ENCODE measurements at regions not wholly inside any gene's neighbourhood (a gene's known extent, or its start where the extent isn't known, plus 50 kb on each side); places are given as distances from the start of the nearest gene placed in this dataset.
"Not testable (repeated sequence)": the region's sequence is repeated elsewhere in the genome, so short reads cannot be mapped to it uniquely, and the experiment has no call there.

DNA sequence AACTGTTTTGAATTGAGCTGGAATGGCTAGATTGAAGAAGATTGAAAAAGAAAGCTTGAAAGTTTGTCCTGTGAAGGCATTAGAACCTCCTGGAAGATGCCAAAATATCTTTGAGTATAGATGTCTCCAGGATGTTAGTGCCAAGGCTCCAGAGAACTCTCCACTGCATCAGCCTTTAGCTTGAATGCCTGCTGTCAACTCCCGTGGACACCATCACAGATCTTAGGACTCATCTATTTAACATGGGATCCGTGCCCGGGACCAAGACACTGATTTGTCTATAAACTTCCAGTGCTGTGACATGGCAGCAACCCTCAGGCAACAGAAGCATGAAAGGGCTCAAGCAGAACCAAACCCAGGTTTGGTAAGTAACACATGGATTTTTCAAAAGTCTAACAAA is 670.9 kb upstream of the ST8SIA4 start:
- H3K36me3 Mint-ChIP-seq: no peaks in the 10 kb centered on the region
- ChIA-PET POLR2A (interaction anchor here (0.7 kb wide), 1 partner anchor 1053 kb away, joined by 3 read pairs; no protein-coding TSS in a partner anchor), CTCF (interaction anchor here (0.6 kb wide), 1 partner anchor 9 kb away, joined by 3 read pairs; no protein-coding TSS in a partner anchor)
- intact Hi-C loops (cut with micrococcal nuclease): no loop called here
- no peak overlapping the region for H3K4me3 Mint-ChIP-seq
- no peaks in the 10 kb centered on the region for H3K4me1 Mint-ChIP-seq (ENCODE audit: low read depth)
- peaks cover 2% of the 10 kb centered on the region for H3K27me3 Mint-ChIP-seq
- peaks cover 2% of the 10 kb centered on the region for H3K9me3 Mint-ChIP-seq
- no peak overlapping the region for H3K27ac Mint-ChIP-seq
- no peak for DNase-seq

DNA sequence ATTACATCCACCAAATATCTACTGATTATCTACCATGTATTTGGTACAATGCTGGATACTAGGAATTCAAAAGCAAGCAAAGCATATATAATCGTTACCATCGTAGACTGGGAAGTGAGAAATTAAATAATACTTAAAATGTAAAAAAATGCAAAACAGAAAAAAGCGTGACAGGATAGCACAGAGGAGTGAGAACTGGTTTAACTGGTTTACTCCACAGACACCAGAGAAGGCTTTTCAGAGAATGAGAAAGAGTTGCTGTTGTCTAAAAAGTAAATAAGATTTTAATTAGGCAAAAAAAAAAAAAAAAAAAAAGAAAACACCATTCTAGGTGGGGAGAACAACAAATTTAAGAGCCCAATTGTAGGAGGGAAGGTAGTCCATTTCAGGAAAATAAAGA is 657.9 kb upstream of the ST8SIA4 start:
- no peaks in the 10 kb centered on the region for H3K27me3 Mint-ChIP-seq
- POLR2A ChIA-PET: no interaction called here

DNA sequence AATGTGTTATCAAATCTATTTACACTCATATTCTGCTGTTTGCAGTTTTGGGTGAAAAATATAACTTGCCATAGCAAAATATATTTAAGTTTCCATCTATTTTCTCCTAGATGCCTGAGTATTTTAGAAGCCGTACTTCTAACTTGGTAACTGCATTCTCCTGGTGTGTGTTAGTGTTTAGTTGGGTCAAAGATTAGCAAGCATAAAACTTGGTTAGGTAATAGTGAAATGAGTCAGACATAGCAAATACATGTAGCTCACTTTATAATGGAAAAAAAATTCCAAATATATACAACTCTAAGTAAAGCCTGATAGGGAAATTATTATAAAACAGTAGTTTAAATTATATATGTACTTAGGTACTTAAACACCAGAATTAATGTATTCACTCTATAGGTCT is 640.7 kb upstream of the ST8SIA4 start:
- POLR2A ChIA-PET: no interaction called here
- Mint-ChIP-seq H3K4me1 (ENCODE audit: low read depth) (no peaks in the 10 kb centered on the region), H3K27ac (no peak overlapping the region), H3K36me3 (no peaks in the 10 kb centered on the region), H3K9me3 (no peaks in the 10 kb centered on the region), H3K27me3 (no peaks in the 10 kb centered on the region), H3K4me3 (no peak overlapping the region)
- no peak for DNase-seq
- CTCF ChIA-PET: no interaction called here
- intact Hi-C loops (cut with micrococcal nuclease): no loop called here

More for the DNA sequence above, 657.9 kb upstream of the ST8SIA4 start:
- DNase-seq: no peak
- CTCF ChIA-PET: no interaction called here
- H3K4me3 Mint-ChIP-seq: no peak overlapping the region
- no peak overlapping the region for H3K27ac Mint-ChIP-seq
- H3K36me3 Mint-ChIP-seq: no peaks in the 10 kb centered on the region
- intact Hi-C loops (cut with micrococcal nuclease): no loop called here
- H3K9me3 Mint-ChIP-seq: peaks cover 13% of the 10 kb centered on the region
- H3K4me1 Mint-ChIP-seq (ENCODE audit: low read depth): no peaks in the 10 kb centered on the region

DNA sequence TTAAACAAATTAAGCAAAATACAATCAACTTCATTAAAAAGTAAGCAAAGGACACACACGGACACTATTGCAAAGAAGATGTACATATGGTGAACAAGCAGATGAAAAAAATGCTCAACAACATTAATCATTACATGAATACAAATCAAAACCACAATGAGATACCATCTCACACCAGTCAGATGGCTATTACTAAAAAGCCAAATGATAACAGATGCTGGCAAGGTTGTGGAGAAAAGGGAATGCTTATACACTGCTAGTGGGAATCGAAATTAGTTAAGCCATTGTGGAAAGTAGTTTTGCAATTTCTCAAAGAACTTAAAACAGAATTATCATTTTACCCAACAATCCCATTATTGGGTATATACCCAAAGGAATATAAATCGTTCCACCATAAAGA is 636.2 kb upstream of the ST8SIA4 start:
- Mint-ChIP-seq H3K9me3 (no peaks in the 10 kb centered on the region), H3K4me3 (no peak overlapping the region), H3K4me1 (ENCODE audit: low read depth) (no peaks in the 10 kb centered on the region), H3K27ac (no peak overlapping the region), H3K27me3 (no peaks in the 10 kb centered on the region), H3K36me3 (no peaks in the 10 kb centered on the region)
- ChIA-PET CTCF (no interaction called here), POLR2A (no interaction called here)
- DNase-seq: no peak
- intact Hi-C loops (cut with micrococcal nuclease): no loop called here

DNA sequence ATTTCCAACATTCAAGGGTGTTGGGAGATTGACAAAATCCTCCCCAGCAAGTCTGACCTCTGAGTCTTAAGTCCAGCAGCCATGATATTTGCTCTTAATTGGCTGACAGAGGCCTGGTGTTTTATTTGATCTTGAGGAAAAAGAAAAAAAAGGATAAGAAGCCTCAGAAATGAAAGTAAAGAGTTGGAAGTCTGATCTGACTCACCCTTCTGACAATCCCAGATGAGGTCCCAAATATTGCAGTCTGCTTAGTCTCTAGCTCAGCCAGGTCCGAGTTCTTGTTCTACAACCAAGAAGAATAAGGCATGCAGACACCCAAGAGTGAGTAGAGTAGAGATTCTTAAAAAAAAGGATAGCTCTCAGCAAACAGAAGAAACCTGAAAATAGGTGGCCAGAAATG is 632.5 kb upstream of the ST8SIA4 start:
- no peak overlapping the region for H3K4me3 Mint-ChIP-seq
- H3K27me3 Mint-ChIP-seq: no peaks in the 10 kb centered on the region
- H3K4me1 Mint-ChIP-seq (ENCODE audit: low read depth): no peaks in the 10 kb centered on the region
- POLR2A ChIA-PET: no interaction called here
- CTCF ChIA-PET: no interaction called here
- no peaks in the 10 kb centered on the region for H3K36me3 Mint-ChIP-seq
- H3K9me3 Mint-ChIP-seq: no peaks in the 10 kb centered on the region
- no peak overlapping the region for H3K27ac Mint-ChIP-seq
- intact Hi-C loops (cut with micrococcal nuclease): no loop called here
- no peak for DNase-seq

DNA sequence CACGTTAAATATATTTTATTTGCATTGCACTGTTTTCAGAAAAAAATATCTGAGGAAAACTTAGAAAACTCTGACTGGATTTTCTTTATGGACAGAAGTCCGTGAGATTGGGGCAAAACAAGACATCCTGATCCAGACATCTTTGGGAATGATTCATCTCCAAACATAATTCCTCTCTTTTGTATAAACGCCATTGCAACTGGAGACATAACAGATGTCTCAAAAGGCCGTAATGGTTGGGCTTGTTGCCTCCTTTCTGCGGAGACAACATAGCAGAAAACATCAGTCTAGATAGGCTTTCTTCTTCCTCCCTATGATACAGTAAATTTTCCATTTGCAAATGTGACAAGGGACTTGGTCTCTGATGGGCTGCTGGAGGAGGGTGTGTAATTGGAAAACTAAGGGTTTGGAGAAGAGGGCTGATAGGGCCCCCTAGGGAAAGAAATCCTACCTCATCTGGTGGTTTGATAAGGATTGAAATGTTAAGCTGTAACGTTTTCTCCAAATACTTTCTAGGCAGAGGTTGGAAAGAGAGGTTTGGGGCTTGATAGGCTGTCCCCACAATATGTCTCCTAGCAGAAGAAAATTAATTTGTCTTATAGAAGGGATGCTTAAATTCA is 631.5 kb upstream of the ST8SIA4 start:
- H3K36me3 Mint-ChIP-seq: no peaks in the 10 kb centered on the region
- no peaks in the 10 kb centered on the region for H3K9me3 Mint-ChIP-seq
- no peaks in the 10 kb centered on the region for H3K4me1 Mint-ChIP-seq (ENCODE audit: low read depth)
- ChIA-PET POLR2A (no interaction called here), CTCF (no interaction called here)
- intact Hi-C loops (cut with micrococcal nuclease): no loop called here
- DNase-seq: no peak
- H3K27ac Mint-ChIP-seq: no peak overlapping the region
- no peak overlapping the region for H3K4me3 Mint-ChIP-seq
- H3K27me3 Mint-ChIP-seq: no peaks in the 10 kb centered on the region

DNA sequence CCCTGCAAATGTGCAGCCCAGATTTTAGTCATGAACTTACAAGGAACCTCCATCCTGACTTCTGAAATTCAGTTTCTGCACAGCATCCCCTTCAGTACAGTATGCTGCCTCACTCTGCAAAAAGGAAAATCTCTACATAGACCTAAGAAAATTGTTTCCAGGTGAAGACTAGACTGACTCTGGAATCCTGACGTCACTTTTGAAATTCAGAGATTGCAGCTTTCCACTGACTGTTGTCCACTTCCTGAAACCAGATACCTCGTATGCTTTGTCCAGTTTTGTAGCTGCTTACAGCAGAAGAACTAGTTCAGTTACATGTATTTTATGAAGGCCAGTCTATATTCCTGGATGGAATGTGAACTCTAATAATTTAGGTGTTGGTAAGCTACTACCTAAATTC is 629.3 kb upstream of the ST8SIA4 start:
- ChIA-PET CTCF (no interaction called here), POLR2A (no interaction called here)
- Mint-ChIP-seq H3K9me3 (peaks cover 7% of the 10 kb centered on the region), H3K4me3 (no peak overlapping the region), H3K27ac (no peak overlapping the region), H3K4me1 (ENCODE audit: low read depth) (no peaks in the 10 kb centered on the region), H3K36me3 (no peaks in the 10 kb centered on the region), H3K27me3 (no peaks in the 10 kb centered on the region)
- no peak for DNase-seq
- intact Hi-C loops (cut with micrococcal nuclease): no loop called here

DNA sequence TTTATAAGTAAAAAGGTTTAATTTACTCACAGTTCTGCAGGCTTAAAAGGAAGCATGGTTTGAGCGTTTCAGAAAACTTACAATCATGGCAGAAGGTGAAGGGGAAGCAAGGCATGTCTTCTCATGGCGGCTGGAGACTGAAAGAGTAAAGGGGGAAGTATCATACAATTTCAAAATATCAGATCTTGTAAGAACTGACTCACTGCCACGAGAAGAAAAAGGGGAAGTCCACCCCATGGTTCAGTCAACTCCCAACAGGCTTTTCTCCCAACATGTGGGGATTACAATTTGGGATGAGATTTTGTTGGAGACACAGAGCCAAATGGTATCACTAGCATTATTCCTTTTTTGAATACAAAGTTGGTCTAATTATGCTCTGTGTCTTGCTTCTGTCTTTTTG is 627.9 kb upstream of the ST8SIA4 start:
- Mint-ChIP-seq H3K36me3 (no peaks in the 10 kb centered on the region), H3K4me1 (ENCODE audit: low read depth) (no peaks in the 10 kb centered on the region), H3K27me3 (no peaks in the 10 kb centered on the region), H3K27ac (no peak overlapping the region), H3K9me3 (peaks cover 12% of the 10 kb centered on the region), H3K4me3 (no peak overlapping the region)
- intact Hi-C loops (cut with micrococcal nuclease): no loop called here
- ChIA-PET POLR2A (no interaction called here), CTCF (no interaction called here)
- DNase-seq: no peak

DNA sequence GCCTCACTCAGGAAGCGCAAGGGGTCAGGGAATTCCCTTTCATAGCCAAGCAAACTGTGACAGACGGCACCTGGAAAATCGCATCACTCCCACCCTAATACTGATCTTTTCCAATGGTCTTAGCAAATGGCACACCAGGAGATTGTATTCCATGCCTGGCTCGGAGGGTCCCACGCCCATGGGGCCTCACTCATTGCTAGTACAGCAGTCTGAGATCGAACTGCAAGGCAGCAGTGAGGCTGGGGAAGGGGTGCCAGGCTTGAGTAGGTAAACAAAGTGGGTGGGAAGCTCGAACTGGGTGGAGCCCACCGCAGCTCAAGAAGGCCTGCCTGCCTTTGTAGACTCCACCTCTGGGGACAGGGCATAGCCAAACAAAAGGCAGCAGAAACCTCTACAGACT is 626.0 kb upstream of the ST8SIA4 start:
- intact Hi-C loops (cut with micrococcal nuclease); H3K4me1 Mint-ChIP-seq (ENCODE audit: low read depth); H3K4me3 Mint-ChIP-seq; POLR2A ChIA-PET; DNase-seq; H3K27ac Mint-ChIP-seq; CTCF ChIA-PET; H3K36me3 Mint-ChIP-seq; H3K27me3 Mint-ChIP-seq: not testable (repeated sequence)
- H3K9me3 Mint-ChIP-seq: peaks cover 17% of the 10 kb centered on the region

DNA sequence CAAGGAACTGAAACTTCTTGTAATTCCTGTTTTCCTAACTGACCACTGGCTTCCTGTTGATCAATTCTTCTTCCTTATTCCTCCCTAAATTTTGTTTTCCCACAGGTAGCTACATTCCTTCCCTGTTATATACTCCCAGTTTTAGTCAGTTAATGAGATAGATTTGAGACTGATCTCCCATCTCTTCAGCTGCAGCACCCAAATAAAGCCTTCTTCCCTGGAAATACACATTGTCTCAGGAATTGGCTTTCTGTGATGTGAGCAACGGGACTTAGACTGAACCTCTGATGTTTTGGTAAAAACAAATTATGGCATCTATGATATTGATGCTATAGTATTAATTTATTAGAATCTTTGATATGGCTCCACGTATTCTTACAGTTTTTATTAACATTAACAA is 617.3 kb upstream of the ST8SIA4 start:
- no peak overlapping the region for H3K27ac Mint-ChIP-seq
- no peaks in the 10 kb centered on the region for H3K36me3 Mint-ChIP-seq
- no peak for DNase-seq
- intact Hi-C loops (cut with micrococcal nuclease): no loop called here
- ChIA-PET CTCF (no interaction called here), POLR2A (no interaction called here)
- H3K4me3 Mint-ChIP-seq: no peak overlapping the region
- H3K27me3 Mint-ChIP-seq: no peaks in the 10 kb centered on the region
- H3K9me3 Mint-ChIP-seq: peaks cover 11% of the 10 kb centered on the region
- no peaks in the 10 kb centered on the region for H3K4me1 Mint-ChIP-seq (ENCODE audit: low read depth)

DNA sequence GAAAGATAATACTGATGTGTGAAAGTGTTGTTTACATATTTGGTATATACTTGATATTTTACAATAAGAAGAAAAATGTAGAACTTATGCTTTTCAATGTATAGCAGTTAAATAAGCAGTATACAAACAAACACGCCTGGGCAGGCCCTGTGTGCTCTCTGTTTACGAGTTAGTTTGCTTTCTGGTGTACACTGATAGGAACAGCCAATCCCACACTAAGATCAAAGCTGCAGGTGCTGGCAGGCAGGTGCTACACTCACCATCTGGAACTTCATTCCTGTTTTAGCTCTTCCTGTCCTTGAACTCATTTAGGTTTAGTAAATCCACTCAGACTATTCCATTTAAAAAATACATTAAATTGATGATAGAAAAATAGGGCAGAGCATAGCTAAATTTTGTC is 614.7 kb upstream of the ST8SIA4 start:
- Mint-ChIP-seq H3K27me3 (no peaks in the 10 kb centered on the region), H3K36me3 (no peaks in the 10 kb centered on the region), H3K9me3 (peaks cover 15% of the 10 kb centered on the region), H3K27ac (no peak overlapping the region), H3K4me1 (ENCODE audit: low read depth) (no peaks in the 10 kb centered on the region), H3K4me3 (no peak overlapping the region)
- ChIA-PET CTCF (no interaction called here), POLR2A (no interaction called here)
- intact Hi-C loops (cut with micrococcal nuclease): no loop called here
- no peak for DNase-seq

DNA sequence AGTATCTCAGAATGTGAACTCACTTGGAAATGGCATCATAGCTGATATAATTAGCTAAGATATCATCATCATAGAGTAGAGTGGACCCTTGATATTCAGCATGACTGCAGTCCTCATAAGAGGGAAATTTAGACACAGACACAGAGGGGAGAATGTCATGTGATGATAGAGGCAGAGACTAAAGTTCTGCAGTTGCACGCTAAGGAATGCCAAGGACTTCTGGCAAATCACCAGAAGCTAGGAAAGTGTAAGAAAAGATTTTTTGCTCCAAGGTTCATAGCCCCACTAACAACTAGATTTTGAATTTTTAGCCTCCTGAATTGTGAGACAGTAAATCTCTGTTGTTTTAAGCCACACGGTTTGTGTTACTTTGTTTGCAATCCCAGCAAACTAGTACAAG is 612.6 kb upstream of the ST8SIA4 start:
- Mint-ChIP-seq H3K4me3 (no peak overlapping the region), H3K36me3 (no peaks in the 10 kb centered on the region), H3K4me1 (ENCODE audit: low read depth) (no peaks in the 10 kb centered on the region), H3K27me3 (no peaks in the 10 kb centered on the region), H3K9me3 (peaks cover 12% of the 10 kb centered on the region), H3K27ac (no peak overlapping the region)
- CTCF ChIA-PET: no interaction called here
- no peak for DNase-seq
- POLR2A ChIA-PET: no interaction called here
- intact Hi-C loops (cut with micrococcal nuclease): no loop called here

DNA sequence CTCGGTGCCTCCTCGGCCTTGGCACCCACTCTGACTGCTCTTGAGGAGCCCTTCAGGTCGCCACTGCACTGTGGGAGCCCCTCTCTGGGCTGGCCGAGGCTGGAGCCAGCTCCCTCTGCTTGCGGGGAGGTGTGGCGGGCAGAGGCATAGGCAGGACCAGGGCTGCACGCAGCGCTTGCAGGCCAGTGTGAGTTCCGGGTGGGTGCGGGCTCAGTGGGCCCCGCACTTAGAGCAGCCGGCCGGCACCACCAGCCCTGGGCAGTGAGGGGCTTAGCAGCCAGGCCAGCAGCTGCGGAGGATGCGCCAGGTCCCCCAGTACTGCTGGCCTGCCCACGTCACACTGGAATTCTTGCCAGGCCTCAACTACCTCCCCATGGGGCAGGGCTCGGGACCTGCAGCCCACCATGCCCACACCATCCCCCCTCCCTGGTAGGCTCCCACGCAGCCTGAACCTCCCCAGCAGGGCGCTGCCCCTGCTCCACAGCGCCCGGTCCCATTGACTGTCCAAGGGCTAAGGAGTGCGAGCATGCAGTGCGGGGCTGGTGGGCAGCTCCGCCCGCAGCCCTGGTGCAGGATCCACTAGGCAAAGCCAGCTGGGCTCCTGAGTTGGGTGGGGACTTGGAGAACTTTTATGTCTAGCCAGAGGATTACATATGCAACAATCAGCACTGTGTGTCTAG is 602.9 kb upstream of the ST8SIA4 start:
- H3K4me1 Mint-ChIP-seq (ENCODE audit: low read depth): no peaks in the 10 kb centered on the region
- CTCF ChIA-PET: no interaction called here
- H3K36me3 Mint-ChIP-seq: no peaks in the 10 kb centered on the region
- H3K9me3 Mint-ChIP-seq: peaks cover 20% of the 10 kb centered on the region
- H3K27ac Mint-ChIP-seq: no peak overlapping the region
- H3K27me3 Mint-ChIP-seq: no peaks in the 10 kb centered on the region
- intact Hi-C loops (cut with micrococcal nuclease): no loop called here
- POLR2A ChIA-PET: no interaction called here
- H3K4me3 Mint-ChIP-seq: no peak overlapping the region
- no peak for DNase-seq

Measured in activated CD4-positive, alpha-beta memory T cell treated with anti-CD3 and anti-CD28 coated beads for 36 hours (primary cell).